ENCODE measurements at regions not wholly inside any gene's neighbourhood (a gene's known extent, or its start where the extent isn't known, plus 50 kb on each side); places are given as distances from the start of the nearest gene placed in this dataset.

DNA sequence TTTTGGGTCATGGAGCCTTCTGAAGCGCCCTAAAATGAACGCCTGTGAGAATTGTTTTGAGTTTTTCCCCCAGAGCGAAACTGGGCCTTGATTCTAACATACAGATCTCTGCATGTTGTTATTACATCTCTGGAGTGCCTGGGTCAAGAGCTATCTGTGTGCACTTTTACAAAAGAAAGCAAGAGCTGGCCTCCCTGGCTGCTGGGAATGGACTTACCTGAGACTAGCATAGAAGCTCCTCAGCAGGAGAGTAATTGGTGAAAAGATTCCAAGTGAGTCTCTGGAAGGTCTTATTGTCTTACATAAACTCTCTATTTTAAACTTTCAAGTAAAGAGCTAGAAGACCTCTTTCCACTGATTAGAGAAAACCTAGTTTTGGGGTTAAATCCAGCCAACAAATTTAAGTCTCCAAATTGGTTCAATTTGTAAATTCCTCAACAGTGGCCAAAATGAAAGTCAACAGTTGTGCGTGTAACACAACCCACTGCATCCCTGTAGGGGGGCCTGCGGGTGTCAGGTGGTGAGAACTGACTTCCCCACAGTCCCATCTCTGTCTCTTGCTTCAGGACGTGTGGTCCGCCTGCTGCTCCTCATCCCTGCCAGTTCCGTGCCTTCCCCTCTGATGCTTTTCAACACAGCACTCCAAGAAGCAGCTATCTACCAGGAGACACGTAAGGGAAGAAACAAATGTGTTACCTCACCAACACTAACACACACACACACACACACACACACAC, 206.1 kb downstream of the SH3BP4 start:
- Histone ChIP-seq H3K27ac (ENCODE audit: insufficient read depth, low read length) (no peak overlapping the region), H3K4me1 (ENCODE audit: control insufficient read depth, extremely low read depth, insufficient read depth, low read length) (no peaks in the 10 kb centered on the region), H3K9ac (ENCODE audit: insufficient read depth, low read length) (no peak overlapping the region), H3K9me3 (ENCODE audit: control insufficient read depth, insufficient read depth, low read depth, low read length) (no peaks in the 10 kb centered on the region), H4K20me1 (ENCODE audit: control insufficient read depth, extremely low read depth, insufficient read depth, low read length) (peaks cover 2% of the 10 kb centered on the region), H3K4me2 (ENCODE audit: extremely low read depth, insufficient read depth, low read length) (no peak overlapping the region), H2AFZ (ENCODE audit: low read length) (no peak overlapping the region), H3K36me3 (ENCODE audit: control insufficient read depth, insufficient read depth, low read length) (no peaks in the 10 kb centered on the region), H3K27me3 (ENCODE audit: control insufficient read depth, insufficient read depth, low read length) (no peaks in the 10 kb centered on the region), H3K4me3 (replicated peaks in 1 of 4; ENCODE audit: control extremely low read depth in 1 of 4, insufficient read depth in 1 of 4, low read depth in 3 of 4, low read length in 4 of 4) (no peak overlapping the region), H3K79me2 (ENCODE audit: control insufficient read depth, insufficient read depth, low read length) (no peaks in the 10 kb centered on the region)
- DNase-seq (ENCODE audit: low read depth in 2 of 2): no peak
- TF ChIP-seq, protein P1, sequence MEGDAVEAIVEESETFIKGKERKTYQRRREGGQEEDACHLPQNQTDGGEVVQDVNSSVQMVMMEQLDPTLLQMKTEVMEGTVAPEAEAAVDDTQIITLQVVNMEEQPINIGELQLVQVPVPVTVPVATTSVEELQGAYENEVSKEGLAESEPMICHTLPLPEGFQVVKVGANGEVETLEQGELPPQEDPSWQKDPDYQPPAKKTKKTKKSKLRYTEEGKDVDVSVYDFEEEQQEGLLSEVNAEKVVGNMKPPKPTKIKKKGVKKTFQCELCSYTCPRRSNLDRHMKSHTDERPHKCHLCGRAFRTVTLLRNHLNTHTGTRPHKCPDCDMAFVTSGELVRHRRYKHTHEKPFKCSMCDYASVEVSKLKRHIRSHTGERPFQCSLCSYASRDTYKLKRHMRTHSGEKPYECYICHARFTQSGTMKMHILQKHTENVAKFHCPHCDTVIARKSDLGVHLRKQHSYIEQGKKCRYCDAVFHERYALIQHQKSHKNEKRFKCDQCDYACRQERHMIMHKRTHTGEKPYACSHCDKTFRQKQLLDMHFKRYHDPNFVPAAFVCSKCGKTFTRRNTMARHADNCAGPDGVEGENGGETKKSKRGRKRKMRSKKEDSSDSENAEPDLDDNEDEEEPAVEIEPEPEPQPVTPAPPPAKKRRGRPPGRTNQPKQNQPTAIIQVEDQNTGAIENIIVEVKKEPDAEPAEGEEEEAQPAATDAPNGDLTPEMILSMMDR (conservative IDR thresholded peaks at IDR 0.05 in 1 of 2, IDR thresholded peaks at IDR 0.05 in 1 of 2; ENCODE audit: low read depth in 1 of 2, low read length in 2 of 2): no peak
- TF ChIP-seq EZH2 (IDR thresholded peaks at IDR 0.05; ENCODE audit: low read length, missing control alignments): no peak

DNA sequence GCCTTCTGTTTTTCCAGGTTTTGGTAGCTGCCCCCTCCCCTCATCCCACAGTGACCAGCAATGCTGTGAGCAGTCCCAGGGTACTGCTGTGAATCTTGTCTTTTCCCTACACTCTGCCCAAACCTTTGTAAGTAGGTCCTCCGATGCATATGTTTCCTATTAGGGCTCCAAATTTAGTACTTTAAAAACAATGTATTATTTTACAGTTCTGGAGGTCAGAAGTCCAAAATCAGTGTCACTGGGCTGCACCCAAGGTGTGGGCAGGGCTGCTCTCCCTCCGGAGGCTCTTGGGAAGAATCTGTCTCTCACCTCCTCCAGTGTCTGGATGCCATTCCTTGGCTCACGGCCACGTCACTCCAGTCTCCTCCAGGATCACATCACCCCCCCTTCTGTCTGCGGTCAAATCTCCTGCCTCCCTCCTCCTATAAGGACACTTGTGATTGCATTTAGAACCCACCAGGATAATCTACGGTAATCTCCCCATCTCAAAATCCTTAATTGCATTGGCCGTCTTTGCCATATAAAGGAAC, 208.5 kb downstream of the SH3BP4 start:
- Histone ChIP-seq H2AFZ (ENCODE audit: low read length) (no peak overlapping the region), H3K27me3 (ENCODE audit: control insufficient read depth, insufficient read depth, low read length) (no peaks in the 10 kb centered on the region), H3K9ac (ENCODE audit: insufficient read depth, low read length) (no peak overlapping the region), H3K4me3 (replicated peaks in 1 of 4; ENCODE audit: control extremely low read depth in 1 of 4, insufficient read depth in 1 of 4, low read depth in 3 of 4, low read length in 4 of 4) (no peak overlapping the region), H4K20me1 (ENCODE audit: control insufficient read depth, extremely low read depth, insufficient read depth, low read length) (peaks cover 2% of the 10 kb centered on the region), H3K27ac (ENCODE audit: insufficient read depth, low read length) (no peak overlapping the region), H3K4me2 (ENCODE audit: extremely low read depth, insufficient read depth, low read length) (no peak overlapping the region), H3K4me1 (ENCODE audit: control insufficient read depth, extremely low read depth, insufficient read depth, low read length) (no peaks in the 10 kb centered on the region), H3K9me3 (ENCODE audit: control insufficient read depth, insufficient read depth, low read depth, low read length) (no peaks in the 10 kb centered on the region), H3K36me3 (ENCODE audit: control insufficient read depth, insufficient read depth, low read length) (no peaks in the 10 kb centered on the region), H3K79me2 (ENCODE audit: control insufficient read depth, insufficient read depth, low read length) (no peaks in the 10 kb centered on the region)
- TF ChIP-seq, protein P1 (conservative IDR thresholded peaks at IDR 0.05 in 1 of 2, IDR thresholded peaks at IDR 0.05 in 1 of 2; ENCODE audit: low read depth in 1 of 2, low read length in 2 of 2): no peak
- no peak for TF ChIP-seq EZH2 (IDR thresholded peaks at IDR 0.05; ENCODE audit: low read length, missing control alignments)
- no peak for DNase-seq (ENCODE audit: low read depth in 2 of 2)

DNA sequence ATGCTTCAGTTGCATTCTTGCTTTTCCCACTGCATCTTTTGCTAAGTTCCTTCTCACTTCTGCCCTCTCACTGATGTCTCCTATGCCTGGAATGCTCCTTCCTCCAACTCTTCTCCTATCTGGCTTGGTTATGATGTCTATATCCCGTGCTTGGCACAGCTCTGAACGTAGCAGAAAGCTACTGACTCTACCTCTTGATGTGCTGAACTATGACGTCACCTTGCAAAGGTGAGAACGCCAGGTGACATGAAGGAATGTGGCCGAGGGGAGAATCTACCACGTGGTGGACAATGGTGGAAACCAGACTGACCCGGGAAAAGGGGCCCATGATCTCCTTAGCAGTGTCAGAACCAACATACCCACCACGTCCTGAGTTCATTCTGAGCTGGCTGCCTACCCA, 209.7 kb downstream of the SH3BP4 start:
- TF ChIP-seq, protein P1 (conservative IDR thresholded peaks at IDR 0.05 in 1 of 2, IDR thresholded peaks at IDR 0.05 in 1 of 2; ENCODE audit: low read depth in 1 of 2, low read length in 2 of 2): no peak
- no peak for TF ChIP-seq EZH2 (IDR thresholded peaks at IDR 0.05; ENCODE audit: low read length, missing control alignments)
- Histone ChIP-seq H3K79me2 (ENCODE audit: control insufficient read depth, insufficient read depth, low read length) (no peaks in the 10 kb centered on the region), H2AFZ (ENCODE audit: low read length) (no peak overlapping the region), H3K27me3 (ENCODE audit: control insufficient read depth, insufficient read depth, low read length) (no peaks in the 10 kb centered on the region), H3K9me3 (ENCODE audit: control insufficient read depth, insufficient read depth, low read depth, low read length) (no peaks in the 10 kb centered on the region), H4K20me1 (ENCODE audit: control insufficient read depth, extremely low read depth, insufficient read depth, low read length) (peaks cover 2% of the 10 kb centered on the region), H3K4me1 (ENCODE audit: control insufficient read depth, extremely low read depth, insufficient read depth, low read length) (no peaks in the 10 kb centered on the region), H3K9ac (ENCODE audit: insufficient read depth, low read length) (no peak overlapping the region), H3K4me3 (replicated peaks in 1 of 4; ENCODE audit: control extremely low read depth in 1 of 4, insufficient read depth in 1 of 4, low read depth in 3 of 4, low read length in 4 of 4) (no peak overlapping the region), H3K27ac (ENCODE audit: insufficient read depth, low read length) (no peak overlapping the region), H3K4me2 (ENCODE audit: extremely low read depth, insufficient read depth, low read length) (no peak overlapping the region), H3K36me3 (ENCODE audit: control insufficient read depth, insufficient read depth, low read length) (no peaks in the 10 kb centered on the region)
- DNase-seq (ENCODE audit: low read depth in 2 of 2): no peak

Measured in fibroblast of lung (primary cell).